ENCODE measurements at regions not wholly inside any gene's neighbourhood (a gene's known extent, or its start where the extent isn't known, plus 50 kb on each side); places are given as distances from the start of the nearest gene placed in this dataset.

DNA sequence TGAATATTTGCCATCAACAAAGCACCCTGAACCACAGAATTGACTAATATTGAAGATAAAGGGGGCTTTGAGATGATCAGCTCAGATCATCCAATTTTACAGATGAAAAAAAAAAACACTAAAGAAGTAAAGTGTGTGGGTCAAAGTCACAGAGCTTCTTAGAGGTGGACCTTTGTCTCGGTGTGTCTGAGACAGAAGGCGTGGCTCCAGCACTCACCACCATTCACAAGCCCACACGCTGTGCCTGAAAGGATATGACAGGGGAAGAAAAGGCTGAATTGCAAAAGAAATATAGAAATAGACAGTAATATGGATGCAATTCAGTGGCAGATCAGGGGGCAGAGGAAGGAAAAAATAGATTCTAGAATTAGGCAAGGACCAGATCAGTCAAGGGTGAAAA is 114.9 kb upstream of the PLXNA4 start:
- H3K4ac ChIP-seq (ENCODE audit: low read depth, low read length), result no peak overlapping the region

DNA sequence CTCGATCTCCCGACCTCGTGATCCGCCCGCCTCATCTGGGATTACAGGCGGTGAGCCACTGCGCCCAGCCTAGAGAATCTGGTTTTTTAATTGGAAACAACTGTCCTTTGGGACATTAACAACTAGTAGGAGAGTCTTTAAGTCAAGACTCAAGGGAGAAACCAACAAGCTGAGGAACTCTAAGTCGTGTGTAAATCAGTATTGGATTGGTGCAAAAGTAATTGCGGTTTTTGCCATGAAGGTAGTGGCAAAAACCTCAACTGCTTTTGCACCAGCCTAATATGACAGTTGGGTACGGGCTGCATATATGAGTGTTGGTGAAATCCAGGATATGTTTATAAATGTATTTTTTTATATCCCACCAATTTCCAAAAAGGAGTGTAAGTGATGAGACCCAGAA is 113.9 kb upstream of the PLXNA4 start:
- Histone ChIP-seq H4K8ac (ENCODE audit: low read depth, low read length) (no peak overlapping the region), H3K4me2 (ENCODE audit: low read length) (no peak overlapping the region), H2AK5ac (ENCODE audit: low read length) (no peak overlapping the region), H3K4ac (ENCODE audit: low read depth, low read length) (no peak overlapping the region), H3K36me3 (ENCODE audit: control insufficient read depth in 1 of 2, insufficient read depth in 2 of 2, low read length in 2 of 2) (no peaks in the 10 kb centered on the region), H3K79me1 (ENCODE audit: low read length) (no peaks in the 10 kb centered on the region), H3K18ac (ENCODE audit: low read length) (no peak overlapping the region), H2BK120ac (ENCODE audit: insufficient read depth, low read length, poor library complexity) (no peak overlapping the region), H2BK12ac (ENCODE audit: low read length) (no peak overlapping the region), H3K27ac (ENCODE audit: low read depth, low read length) (no peak overlapping the region), H3K9me3 (ENCODE audit: insufficient read depth, low read depth, low read length) (no peaks in the 10 kb centered on the region), H2AFZ (ENCODE audit: insufficient read depth, low read length, poor library complexity) (no peak overlapping the region), H3K9ac (ENCODE audit: low read length) (no peak overlapping the region), H3K14ac (ENCODE audit: low read length) (no peak overlapping the region), H3K23ac (ENCODE audit: low read length) (no peak overlapping the region), H4K91ac (ENCODE audit: low read depth, low read length) (no peak overlapping the region), H3K4me1 (ENCODE audit: control insufficient read depth in 1 of 2, insufficient read depth in 2 of 2, low read length in 2 of 2) (no peaks in the 10 kb centered on the region), H4K12ac (ENCODE audit: low read depth, low read length) (no peak overlapping the region), H3K27me3 (ENCODE audit: insufficient read depth, low read length) (no peaks in the 10 kb centered on the region), H3K79me2 (ENCODE audit: control insufficient read depth, insufficient read depth, low read length, poor library complexity) (no peaks in the 10 kb centered on the region), H3K4me3 (ENCODE audit: low read depth, low read length) (no peak overlapping the region), H2BK5ac (ENCODE audit: low read depth, low read length, poor library complexity) (no peak overlapping the region)
- WGBS (ENCODE audit: extremely low coverage, insufficient coverage, insufficient read length), result no CpG with 5 or more reads among the region's 10 CpGs
- no peak for DNase-seq

More for the DNA sequence above, 114.9 kb upstream of the PLXNA4 start:
- H3K79me2 ChIP-seq (ENCODE audit: control insufficient read depth, insufficient read depth, low read length, poor library complexity), result no peaks in the 10 kb centered on the region
- no peak overlapping the region for H3K4me2 ChIP-seq (ENCODE audit: low read length)
- H3K79me1 ChIP-seq (ENCODE audit: low read length), result no peaks in the 10 kb centered on the region
- no peak overlapping the region for H3K18ac ChIP-seq (ENCODE audit: low read length)
- no peaks in the 10 kb centered on the region for H3K9me3 ChIP-seq (ENCODE audit: insufficient read depth, low read depth, low read length)
- no peak overlapping the region for H2BK5ac ChIP-seq (ENCODE audit: low read depth, low read length, poor library complexity)
- H3K27ac ChIP-seq (ENCODE audit: low read depth, low read length), result no peak overlapping the region
- no peak overlapping the region for H2BK120ac ChIP-seq (ENCODE audit: insufficient read depth, low read length, poor library complexity)
- H3K14ac ChIP-seq (ENCODE audit: low read length), result no peak overlapping the region
- H3K4me3 ChIP-seq (ENCODE audit: low read depth, low read length), result no peak overlapping the region
- no peaks in the 10 kb centered on the region for H3K27me3 ChIP-seq (ENCODE audit: insufficient read depth, low read length)
- no peak overlapping the region for H4K8ac ChIP-seq (ENCODE audit: low read depth, low read length)
- H3K36me3 ChIP-seq (ENCODE audit: control insufficient read depth in 1 of 2, insufficient read depth in 2 of 2, low read length in 2 of 2), result no peaks in the 10 kb centered on the region
- WGBS (ENCODE audit: extremely low coverage, insufficient coverage, insufficient read length), result no CpG with 5 or more reads among the region's 3 CpGs
- H3K23ac ChIP-seq (ENCODE audit: low read length), result no peak overlapping the region
- no peaks in the 10 kb centered on the region for H3K4me1 ChIP-seq (ENCODE audit: control insufficient read depth in 1 of 2, insufficient read depth in 2 of 2, low read length in 2 of 2)
- no peak overlapping the region for H2AFZ ChIP-seq (ENCODE audit: insufficient read depth, low read length, poor library complexity)
- H2BK12ac ChIP-seq (ENCODE audit: low read length), result no peak overlapping the region
- no peak overlapping the region for H4K12ac ChIP-seq (ENCODE audit: low read depth, low read length)
- H2AK5ac ChIP-seq (ENCODE audit: low read length), result no peak overlapping the region
- no peak overlapping the region for H4K91ac ChIP-seq (ENCODE audit: low read depth, low read length)
- H3K9ac ChIP-seq (ENCODE audit: low read length), result no peak overlapping the region
- no peak for DNase-seq

DNA sequence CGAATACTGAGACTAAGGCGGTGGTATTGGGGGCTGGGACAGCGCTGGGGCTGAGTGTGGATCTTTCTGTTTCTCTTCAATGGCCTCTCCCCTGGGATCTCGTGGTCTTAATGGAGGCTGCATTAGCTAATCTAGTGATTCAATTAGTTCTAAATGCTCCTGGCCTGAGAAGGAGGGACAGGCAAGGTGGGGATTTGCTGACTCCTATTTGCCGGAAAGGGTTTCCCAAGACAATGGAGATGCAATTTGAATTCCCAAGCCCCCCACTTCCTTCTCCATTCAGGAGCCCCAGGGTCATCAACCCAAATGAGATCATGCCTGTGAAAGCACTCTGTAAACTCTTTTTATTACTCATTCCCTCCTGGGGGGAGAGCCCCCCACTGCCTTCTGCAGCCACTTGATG is 111.7 kb upstream of the PLXNA4 start:
- Histone ChIP-seq H3K36me3 (ENCODE audit: control insufficient read depth in 1 of 2, insufficient read depth in 2 of 2, low read length in 2 of 2) (no peaks in the 10 kb centered on the region), H3K4me3 (ENCODE audit: low read depth, low read length) (no peak overlapping the region), H3K18ac (ENCODE audit: low read length) (no peak overlapping the region), H4K91ac (ENCODE audit: low read depth, low read length) (no peak overlapping the region), H3K23ac (ENCODE audit: low read length) (no peak overlapping the region), H3K79me1 (ENCODE audit: low read length) (no peaks in the 10 kb centered on the region), H2BK120ac (ENCODE audit: insufficient read depth, low read length, poor library complexity) (no peak overlapping the region), H3K9ac (ENCODE audit: low read length) (no peak overlapping the region), H2BK5ac (ENCODE audit: low read depth, low read length, poor library complexity) (no peak overlapping the region), H2AFZ (ENCODE audit: insufficient read depth, low read length, poor library complexity) (no peak overlapping the region), H2AK5ac (ENCODE audit: low read length) (no peak overlapping the region), H4K8ac (ENCODE audit: low read depth, low read length) (no peak overlapping the region), H3K27ac (ENCODE audit: low read depth, low read length) (no peak overlapping the region), H3K27me3 (ENCODE audit: insufficient read depth, low read length) (no peaks in the 10 kb centered on the region), H3K9me3 (ENCODE audit: insufficient read depth, low read depth, low read length) (no peaks in the 10 kb centered on the region), H4K12ac (ENCODE audit: low read depth, low read length) (no peak overlapping the region), H2BK12ac (ENCODE audit: low read length) (no peak overlapping the region), H3K79me2 (ENCODE audit: control insufficient read depth, insufficient read depth, low read length, poor library complexity) (no peaks in the 10 kb centered on the region), H3K14ac (ENCODE audit: low read length) (no peak overlapping the region), H3K4me1 (ENCODE audit: control insufficient read depth in 1 of 2, insufficient read depth in 2 of 2, low read length in 2 of 2) (no peaks in the 10 kb centered on the region), H3K4me2 (ENCODE audit: low read length) (no peak overlapping the region), H3K4ac (ENCODE audit: low read depth, low read length) (no peak overlapping the region)
- no CpG with 5 or more reads among the region's 5 CpGs for WGBS (ENCODE audit: extremely low coverage, insufficient coverage, insufficient read length)
- DNase-seq, result no peak

DNA sequence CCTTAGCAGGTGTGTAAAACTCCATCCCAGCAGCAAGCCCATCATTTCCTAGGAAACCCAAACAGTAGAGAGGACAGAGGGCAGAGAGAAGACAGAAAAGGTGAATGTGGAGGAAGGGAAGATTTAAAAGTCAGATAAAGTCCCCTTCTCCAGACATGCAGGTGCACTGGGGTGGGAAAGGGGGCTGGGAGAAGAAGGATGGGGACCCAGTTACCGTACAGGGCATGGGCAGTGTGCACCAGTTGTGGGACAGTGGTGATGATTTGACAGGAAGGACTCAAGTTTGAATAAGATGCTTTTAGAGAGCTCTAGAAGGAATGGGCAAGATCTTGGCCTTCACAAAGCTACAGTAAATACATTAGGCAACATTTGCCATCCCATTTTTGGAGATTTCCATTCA is 110.7 kb upstream of the PLXNA4 start:
- Histone ChIP-seq H4K8ac (ENCODE audit: low read depth, low read length) (no peak overlapping the region), H3K23ac (ENCODE audit: low read length) (no peak overlapping the region), H3K9me3 (ENCODE audit: insufficient read depth, low read depth, low read length) (no peaks in the 10 kb centered on the region), H3K27ac (ENCODE audit: low read depth, low read length) (no peak overlapping the region), H2AK5ac (ENCODE audit: low read length) (no peak overlapping the region), H3K79me2 (ENCODE audit: control insufficient read depth, insufficient read depth, low read length, poor library complexity) (no peaks in the 10 kb centered on the region), H3K9ac (ENCODE audit: low read length) (no peak overlapping the region), H4K12ac (ENCODE audit: low read depth, low read length) (no peak overlapping the region), H3K36me3 (ENCODE audit: control insufficient read depth in 1 of 2, insufficient read depth in 2 of 2, low read length in 2 of 2) (no peaks in the 10 kb centered on the region), H2AFZ (ENCODE audit: insufficient read depth, low read length, poor library complexity) (no peak overlapping the region), H2BK12ac (ENCODE audit: low read length) (no peak overlapping the region), H2BK120ac (ENCODE audit: insufficient read depth, low read length, poor library complexity) (no peak overlapping the region), H3K4me1 (ENCODE audit: control insufficient read depth in 1 of 2, insufficient read depth in 2 of 2, low read length in 2 of 2) (no peaks in the 10 kb centered on the region), H3K18ac (ENCODE audit: low read length) (no peak overlapping the region), H3K4me2 (ENCODE audit: low read length) (no peak overlapping the region), H3K27me3 (ENCODE audit: insufficient read depth, low read length) (no peaks in the 10 kb centered on the region), H3K4me3 (ENCODE audit: low read depth, low read length) (no peak overlapping the region), H4K91ac (ENCODE audit: low read depth, low read length) (no peak overlapping the region), H3K79me1 (ENCODE audit: low read length) (no peaks in the 10 kb centered on the region), H2BK5ac (ENCODE audit: low read depth, low read length, poor library complexity) (no peak overlapping the region), H3K14ac (ENCODE audit: low read length) (no peak overlapping the region), H3K4ac (ENCODE audit: low read depth, low read length) (no peak overlapping the region)
- WGBS (ENCODE audit: extremely low coverage, insufficient coverage, insufficient read length), result no CpG with 5 or more reads among the region's 1 CpG
- no peak for DNase-seq

Measured in trophoblast cell (in vitro differentiated cells and primary cell).